GM12878 (cell line): ENCODE measurements at regions not wholly inside any gene's neighbourhood (a gene's known extent, or its start where the extent isn't known, plus 50 kb on each side); places are given as distances from the start of the nearest gene placed in this dataset.
"Not testable (repeated sequence)": the region's sequence is repeated elsewhere in the genome, so short reads cannot be mapped to it uniquely, and the experiment has no call there.

Source experiments
- ATAC-seq: fragments of 200-7000 bp; cut with Tn5 transposase; 3 replicates; pipeline ENCODE4 v1.9.1; 2020; ENCODE audit warnings: mild to moderate bottlenecking, moderate library complexity
- BruUV-seq: library from RNA; stranded (reverse); fragments of 400-500 nt; replicated peaks from 2 replicates; lab custom pipeline; 2021; lab: Mats Ljungman, UMichigan
- CTCF ChIA-PET: fragments of 300-600 bp; sonication (Branson Sonifier 250); formaldehyde crosslinking; extraction: SDS; loops from one replicate; lab custom pipeline; 2021; ENCODE audit warnings: inconsistent platforms; lab: Yijun Ruan, JAX
- POLR2A ChIA-PET: fragments of 350-600 bp; formaldehyde crosslinking; extraction: SDS; loops from one replicate; lab custom pipeline; 2021; ENCODE audit warnings: inconsistent platforms; lab: Charles Lee
- RAD21 ChIA-PET: fragments of 300-600 bp; sonication (Branson Sonifier 250); formaldehyde crosslinking; loops from one replicate; lab custom pipeline; 2023; ENCODE audit warnings: antibody characterized with exemption; ENCODE audit not compliant: unreplicated experiment; lab: Charles Lee
- SMC1A ChIA-PET: fragments of 300-600 bp; sonication (Branson Sonifier 250); formaldehyde crosslinking; loops from one replicate; lab custom pipeline; 2023; ENCODE audit not compliant: unreplicated experiment, uncharacterized antibody; lab: Charles Lee
- DNase-seq: peaks from one replicate; pipeline ENCODE4 v3.0.0-alpha.2; 2011; ENCODE audit warnings: low read depth, low spot score
- FAIRE-seq: peaks from 3 replicates; lab custom pipeline; 2011; peaks lifted over from hg19 to GRCh38; lab: Jason Lieb, UNC
- H2AFZ ChIP-seq: 2 replicates; pipeline ENCODE4 v1.6.0; 2011; ENCODE audit warnings: low read depth, low read length, control low read depth; ENCODE audit not compliant: control insufficient read depth
- H3K27ac ChIP-seq: 2 replicates; pipeline ENCODE4 v1.5.1; 2011; ENCODE audit warnings: control low read depth; ENCODE audit not compliant: control insufficient read depth, insufficient read depth
- H3K27me3 ChIP-seq, 2 experiments: replicated peaks in 1 of 2; 2 replicates each; pipeline versions ENCODE4 v1.6.0 to v1.6.1; 2011; ENCODE audit warnings: low read length in 1 of 2; ENCODE audit not compliant: control insufficient read depth in 2 of 2, insufficient read depth in 2 of 2
- H3K36me3 ChIP-seq, 2 experiments: 2 replicates each; pipeline ENCODE4 v1.5.1; 2011; ENCODE audit warnings: low read length in 1 of 2; ENCODE audit not compliant: control insufficient read depth in 2 of 2, insufficient read depth in 2 of 2
- H3K4me1 ChIP-seq: 2 replicates; pipeline ENCODE4 v1.6.1; 2011; ENCODE audit warnings: mild to moderate bottlenecking, low read length, moderate library complexity, mixed read lengths; ENCODE audit not compliant: control insufficient read depth, insufficient read depth
- H3K4me2 ChIP-seq: 2 replicates; pipeline ENCODE4 v1.6.0; 2011; ENCODE audit warnings: control low read depth; ENCODE audit not compliant: control insufficient read depth, insufficient read depth
- H3K4me3 ChIP-seq: fragments of 200-600 bp; sonication (generic); 2 replicates; pipeline ENCODE4 v1.5.1; 2016
- H3K79me2 ChIP-seq: 2 replicates; pipeline ENCODE4 v1.6.0; 2011; ENCODE audit warnings: low read length; ENCODE audit not compliant: control insufficient read depth, insufficient read depth
- H3K9ac ChIP-seq: 2 replicates; pipeline ENCODE4 v1.8.0; 2011; ENCODE audit warnings: low read length, control low read depth, mixed read lengths; ENCODE audit not compliant: control insufficient read depth, insufficient read depth
- H3K9me3 ChIP-seq: replicated peaks from 3 replicates; pipeline ENCODE4 v1.5.1; 2011; ENCODE audit warnings: mild to moderate bottlenecking, low read length; ENCODE audit not compliant: control insufficient read depth, insufficient read depth
- H4K20me1 ChIP-seq: 2 replicates; pipeline ENCODE4 v1.6.0; 2011; ENCODE audit not compliant: control insufficient read depth, insufficient read depth
- PBX3 ChIP-seq: IDR thresholded peaks from 2 replicates; pipeline ENCODE4 v1.6.1; 2011; ENCODE audit warnings: mild to moderate bottlenecking, low read depth, low read length, moderate library complexity; ENCODE audit not compliant: insufficient replicate concordance
- POLR2A ChIP-seq: IDR thresholded peaks from 2 replicates; pipeline ENCODE4 v1.6.1; 2011; ENCODE audit warnings: low read depth, mild to moderate bottlenecking, low read length
- POLR2AphosphoS5 ChIP-seq: IDR thresholded peaks from 2 replicates; pipeline ENCODE4 v1.6.1; 2011; ENCODE audit warnings: mild to moderate bottlenecking, low read length, inconsistent platforms
- WGBS: methylation state at CpG from one replicate; pipeline ENCODE4 v1.1.6; 2016; ENCODE audit warnings: low lambda C conversion rate; ENCODE audit not compliant: insufficient replicate concordance, insufficient coverage; ENCODE audit errors: missing lambda C conversion rate; 5-methylcytosine and 5-hydroxymethylcytosine counted together
- in situ Hi-C: fragments of 300-500 bp; cut with MboI; formaldehyde crosslinking; loops from 9 replicates; pipeline ENCODE4 v1.14.3; 2018; ENCODE audit warnings: mixed read lengths
- intact Hi-C: fragments of 100-400 bp; cut with micrococcal nuclease; formaldehyde crosslinking; loops from one replicate; pipeline ENCODE4 v1.14.2; 2022; ENCODE audit not compliant: unreplicated experiment

DNA sequence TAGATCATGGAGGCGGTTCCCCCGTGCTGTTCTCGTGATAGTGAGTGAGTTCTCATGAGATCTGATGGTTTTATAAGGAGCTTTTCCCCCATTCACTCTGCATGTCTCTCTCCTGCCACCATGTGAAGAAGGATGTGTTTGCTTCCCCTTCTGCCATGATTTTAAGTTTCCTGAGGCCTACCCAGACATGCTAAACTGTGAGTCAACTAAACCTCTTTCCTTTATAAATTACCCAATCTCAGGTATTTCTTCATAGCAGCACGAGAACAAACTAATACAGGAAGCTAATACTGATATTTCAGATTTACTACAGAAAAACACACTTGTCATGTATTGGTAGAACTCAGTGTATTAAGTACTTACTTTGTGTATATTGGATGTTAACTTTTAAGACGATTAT lies 140.2 kb downstream of the MRPL39 start:
- ChIA-PET POLR2A (interaction anchor here (2.5 kb wide), 1 partner anchor 43 kb away, joined by 8 read pairs; no protein-coding TSS in a partner anchor), CTCF (interaction anchor here (0.9 to 1.6 kb wide), 3 partner anchors 21 to 43 kb away, joined by 3 to 5 read pairs (median 3); no protein-coding TSS in a partner anchor), RAD21 (interaction anchor here (0.7 to 3.5 kb wide), 3 partner anchors 11 to 49 kb away, joined by 3 to 21 read pairs (median 3); no protein-coding TSS in a partner anchor), SMC1A (interaction anchor here (0.6 to 4.4 kb wide), 11 partner anchors 9 to 45 kb away, joined by 3 to 39 read pairs (median 5); no protein-coding TSS in a partner anchor)
- in situ Hi-C loops, H3K9ac ChIP-seq, H4K20me1 ChIP-seq, intact Hi-C loops, FAIRE-seq, H3K27ac ChIP-seq, ATAC-seq, H3K36me3 ChIP-seq, H3K4me3 ChIP-seq, H2AFZ ChIP-seq, BruUV-seq, H3K27me3 ChIP-seq, DNase-seq, H3K4me2 ChIP-seq: not testable (repeated sequence)
- WGBS: 97% methylated on average over 5 of the region's 5 CpGs
- H3K9me3 ChIP-seq: peaks cover 15% of the 10 kb centered on the region; the same call in 2 of the 3 replicates
- peaks cover 18% of the 10 kb centered on the region for H3K79me2 ChIP-seq
- peaks cover 22% of the 10 kb centered on the region for H3K4me1 ChIP-seq

DNA sequence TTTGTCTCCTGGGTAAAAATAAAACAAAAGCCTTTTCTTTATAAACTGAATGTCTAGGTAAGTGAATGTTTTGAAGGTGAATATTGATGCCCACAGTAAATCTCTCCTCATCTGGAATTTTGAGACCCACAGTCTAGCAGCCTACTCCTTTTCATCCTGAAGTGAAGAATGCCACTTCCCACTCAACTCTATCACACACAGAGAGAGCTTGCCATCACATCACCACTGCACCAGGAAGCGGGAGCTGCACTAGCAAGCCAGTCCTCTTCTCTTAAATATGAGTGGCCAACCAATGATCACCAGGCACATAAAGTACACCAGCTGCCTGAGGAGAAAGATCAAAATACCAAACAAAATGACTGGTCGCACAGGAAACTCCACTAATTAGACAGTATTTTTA lies 140.8 kb downstream of the MRPL39 start:
- Histone ChIP-seq H3K27ac (no peak overlapping the region; the same call in 1 of the 2 replicates), H3K36me3 (no peaks in the 10 kb centered on the region), H3K9me3 (peaks cover 13% of the 10 kb centered on the region; the same call in 2 of the 3 replicates), H3K9ac (no peak overlapping the region), H3K4me2 (no peak overlapping the region), H3K27me3 (no peaks in the 10 kb centered on the region), H3K4me3 (no peak overlapping the region), H3K79me2 (peaks cover 22% of the 10 kb centered on the region), H4K20me1 (no peaks in the 10 kb centered on the region), H3K4me1 (peaks cover 28% of the 10 kb centered on the region), H2AFZ (no peak overlapping the region)
- CTCF ChIA-PET: interaction anchor here (0.9 to 2.2 kb wide), 5 partner anchors 22 to 142 kb away, joined by 3 to 8 read pairs (median 3); no protein-coding TSS in a partner anchor
- no peak for ATAC-seq
- FAIRE-seq: no peak
- 63% methylated on average over 2 of the region's 2 CpGs for WGBS
- no peak for DNase-seq
- SMC1A ChIA-PET: interaction anchor here (0.6 to 4.4 kb wide), 14 partner anchors 8 to 112 kb away, joined by 3 to 39 read pairs (median 4); no protein-coding TSS in a partner anchor
- in situ Hi-C loops: no loop called here
- POLR2A ChIA-PET: interaction anchor here (2.5 kb wide), 1 partner anchor 42 kb away, joined by 8 read pairs; no protein-coding TSS in a partner anchor
- intact Hi-C loops: no loop called here
- TF ChIP-seq POLR2AphosphoS5 (0 out of 2 replicates have a peak, but pooled peaks have one; percentile 31), POLR2A (peak; percentile 39; the same call in 1 of the 2 replicates), PBX3 (no peak)
- RAD21 ChIA-PET: interaction anchor here (0.7 to 3.5 kb wide), 3 partner anchors 10 to 48 kb away, joined by 3 to 21 read pairs (median 3); no protein-coding TSS in a partner anchor
- BruUV-seq: no TSS peak
